ENCODE measurements at regions not wholly inside any gene's neighbourhood (a gene's known extent, or its start where the extent isn't known, plus 50 kb on each side); places are given as distances from the start of the nearest gene placed in this dataset.
"Not testable (repeated sequence)": the region's sequence is repeated elsewhere in the genome, so short reads cannot be mapped to it uniquely, and the experiment has no call there.

- TF ChIP-seq MAX (IDR thresholded peaks at IDR 0.05; ENCODE audit: low read depth, low read length) = no peak
- no peak for TF ChIP-seq CTCF (IDR thresholded peaks at IDR 0.05; ENCODE audit: low read depth, low read length)
- TF ChIP-seq POLR2A (IDR thresholded peaks at IDR 0.05; ENCODE audit: extremely low read depth, insufficient read length) = no peak
- TF ChIP-seq MYC (IDR thresholded peaks at IDR 0.05; ENCODE audit: low read depth, low read length) = no peak
- no peak overlapping the region for H3K4me3 ChIP-seq (ENCODE audit: low read depth, low read length)
- DNase-seq (ENCODE audit: low read depth) = no peak
Observed at GRCh38 chr7:9125246-9125645, 691.8 kb downstream of the NXPH1 start.

- no peak for DNase-seq (ENCODE audit: low read depth)
- no peak overlapping the region for H3K4me3 ChIP-seq (ENCODE audit: low read depth, low read length)
- TF ChIP-seq MAX (IDR thresholded peaks at IDR 0.05; ENCODE audit: low read depth, low read length) (no peak), MYC (IDR thresholded peaks at IDR 0.05; ENCODE audit: low read depth, low read length) (no peak), POLR2A (IDR thresholded peaks at IDR 0.05; ENCODE audit: extremely low read depth, insufficient read length) (no peak), CTCF (IDR thresholded peaks at IDR 0.05; ENCODE audit: low read depth, low read length) (no peak)
Observed at GRCh38 chr7:9127901-9128300, 694.5 kb downstream of the NXPH1 start.

GRCh38 chr7:9148687-9149086 lies 715.3 kb downstream of the NXPH1 start:
- H3K4me3 ChIP-seq (ENCODE audit: low read depth, low read length) = no peak overlapping the region
- no peak for DNase-seq (ENCODE audit: low read depth)
- TF ChIP-seq MYC (IDR thresholded peaks at IDR 0.05; ENCODE audit: low read depth, low read length) = no peak
- TF ChIP-seq CTCF (IDR thresholded peaks at IDR 0.05; ENCODE audit: low read depth, low read length) = no peak
- no peak for TF ChIP-seq MAX (IDR thresholded peaks at IDR 0.05; ENCODE audit: low read depth, low read length)

GRCh38 chr7:9149499-9150082 lies 716.2 kb downstream of the NXPH1 start:
- TF ChIP-seq CTCF (IDR thresholded peaks at IDR 0.05; ENCODE audit: low read depth, low read length) (no peak), MAX (IDR thresholded peaks at IDR 0.05; ENCODE audit: low read depth, low read length) (no peak), POLR2A (IDR thresholded peaks at IDR 0.05; ENCODE audit: extremely low read depth, insufficient read length) (no peak), MYC (IDR thresholded peaks at IDR 0.05; ENCODE audit: low read depth, low read length) (no peak)
- no peak for DNase-seq (ENCODE audit: low read depth)
- H3K4me3 ChIP-seq (ENCODE audit: low read depth, low read length) = no peak overlapping the region

- not testable (repeated sequence) for DNase-seq (ENCODE audit: low read depth); H3K4me3 ChIP-seq (ENCODE audit: low read depth, low read length)
Observed at GRCh38 chr7:9163691-9164090, 730.3 kb downstream of the NXPH1 start.

- TF ChIP-seq MAX (IDR thresholded peaks at IDR 0.05; ENCODE audit: low read depth, low read length) (no peak), MYC (IDR thresholded peaks at IDR 0.05; ENCODE audit: low read depth, low read length) (no peak), POLR2A (IDR thresholded peaks at IDR 0.05; ENCODE audit: extremely low read depth, insufficient read length) (no peak), CTCF (IDR thresholded peaks at IDR 0.05; ENCODE audit: low read depth, low read length) (no peak)
- DNase-seq (ENCODE audit: low read depth) = no peak
- no peak overlapping the region for H3K4me3 ChIP-seq (ENCODE audit: low read depth, low read length)
Observed at GRCh38 chr7:9175871-9176270, 742.5 kb downstream of the NXPH1 start.

Measured in NB4 (cell line).